H9 (cell line): ENCODE measurements at regions not wholly inside any gene's neighbourhood (a gene's known extent, or its start where the extent isn't known, plus 50 kb on each side); places are given as distances from the start of the nearest gene placed in this dataset.

Experiments
- DNase-seq: peaks from one replicate; pipeline ENCODE4 v3.0.0-alpha.2; 2017
- H2AFZ ChIP-seq: one replicate; pipeline ENCODE4 v1.6.1; 2013; ENCODE audit warnings: mild to moderate bottlenecking, low read length, control low read depth, moderate library complexity
- H2AK5ac ChIP-seq: 2 replicates; pipeline ENCODE4 v1.6.1; 2013; ENCODE audit warnings: low read length, control low read depth, mixed read lengths; ENCODE audit not compliant: insufficient read length
- H2BK120ac ChIP-seq: one replicate; pipeline ENCODE4 v1.6.1; 2013; ENCODE audit warnings: low read depth, mild to moderate bottlenecking, low read length, control low read depth, inconsistent platforms; ENCODE audit not compliant: poor library complexity, severe bottlenecking
- H2BK12ac ChIP-seq: 2 replicates; pipeline ENCODE4 v1.6.1; 2013; ENCODE audit warnings: low read length, control low read depth, mixed read lengths, low read depth; ENCODE audit not compliant: insufficient read length
- H2BK15ac ChIP-seq: 2 replicates; pipeline ENCODE4 v1.6.1; 2013; ENCODE audit warnings: low read depth, low read length, control low read depth
- H2BK20ac ChIP-seq: one replicate; pipeline ENCODE4 v1.6.1; 2013; ENCODE audit warnings: low read depth, mild to moderate bottlenecking, low read length, control low read depth, inconsistent platforms; ENCODE audit not compliant: poor library complexity, severe bottlenecking
- H2BK5ac ChIP-seq: 2 replicates; pipeline ENCODE4 v1.6.1; 2013; ENCODE audit warnings: low read length, control low read depth, mixed read lengths; ENCODE audit not compliant: insufficient read length
- H3K14ac ChIP-seq: 2 replicates; pipeline ENCODE4 v1.6.1; 2013; ENCODE audit warnings: low read length, control low read depth; ENCODE audit not compliant: insufficient read depth
- H3K18ac ChIP-seq: 2 replicates; pipeline ENCODE4 v1.6.1; 2013; ENCODE audit warnings: low read depth, mild to moderate bottlenecking, mixed read lengths, low read length, control low read depth; ENCODE audit not compliant: insufficient read length
- H3K23ac ChIP-seq: 2 replicates; pipeline ENCODE4 v1.6.1; 2013; ENCODE audit warnings: low read length, control low read depth, mixed read lengths, low read depth; ENCODE audit not compliant: insufficient read length
- H3K23me2 ChIP-seq: 2 replicates; pipeline ENCODE4 v1.6.1; 2013; ENCODE audit warnings: low read depth, mild to moderate bottlenecking, mixed read lengths, low read length, control low read depth; ENCODE audit not compliant: insufficient read length, poor library complexity, severe bottlenecking
- H3K27ac ChIP-seq: 2 replicates; pipeline ENCODE4 v1.5.1; 2013; ENCODE audit warnings: low read length, control low read depth, mixed read lengths, low read depth; ENCODE audit not compliant: insufficient read length
- H3K27me3 ChIP-seq: 2 replicates; pipeline ENCODE4 v1.6.1; 2013; ENCODE audit warnings: low read length, control low read depth, inconsistent platforms; ENCODE audit not compliant: insufficient read depth
- H3K4ac ChIP-seq: 2 replicates; pipeline ENCODE4 v1.6.1; 2013; ENCODE audit warnings: low read depth, mild to moderate bottlenecking, control low read depth, inconsistent platforms, low read length, moderate library complexity
- H3K4me1 ChIP-seq: 2 replicates; pipeline ENCODE4 v1.6.1; 2013; ENCODE audit warnings: low read length, control low read depth, inconsistent platforms; ENCODE audit not compliant: insufficient read depth
- H3K4me2 ChIP-seq: 2 replicates; pipeline ENCODE4 v1.6.1; 2013; ENCODE audit warnings: low read length, control low read depth, mixed read lengths; ENCODE audit not compliant: insufficient read length, insufficient read depth
- H3K56ac ChIP-seq: 2 replicates; pipeline ENCODE4 v1.6.1; 2013; ENCODE audit warnings: low read depth, mild to moderate bottlenecking, mixed read lengths, low read length, control low read depth; ENCODE audit not compliant: insufficient read length
- H3K79me1 ChIP-seq: 2 replicates; pipeline ENCODE4 v1.6.1; 2013; ENCODE audit warnings: low read depth, mild to moderate bottlenecking, moderate library complexity, low read length, control low read depth, inconsistent platforms; ENCODE audit not compliant: insufficient read depth, poor library complexity, severe bottlenecking
- H3K79me2 ChIP-seq: 2 replicates; pipeline ENCODE4 v1.6.1; 2013; ENCODE audit warnings: low read length, control low read depth, inconsistent platforms; ENCODE audit not compliant: insufficient read depth
- H3K9ac ChIP-seq: 2 replicates; pipeline ENCODE4 v1.6.1; 2013; ENCODE audit warnings: low read length, control low read depth, mixed read lengths; ENCODE audit not compliant: insufficient read length; ENCODE audit errors: extremely low read depth
- H3K9me3 ChIP-seq: one replicate; pipeline ENCODE4 v1.6.1; 2013; ENCODE audit warnings: low read depth, low read length, inconsistent platforms; ENCODE audit not compliant: control insufficient read depth
- H3T11ph ChIP-seq: one replicate; pipeline ENCODE4 v1.6.1; 2013; ENCODE audit warnings: mild to moderate bottlenecking, low read length, control low read depth, inconsistent platforms
- H4K20me1 ChIP-seq: one replicate; pipeline ENCODE4 v1.6.1; 2013; ENCODE audit not compliant: control insufficient read depth, insufficient read length, insufficient read depth
- H4K5ac ChIP-seq: 2 replicates; pipeline ENCODE4 v1.6.1; 2013; ENCODE audit warnings: low read depth, mild to moderate bottlenecking, mixed read lengths, low read length, control low read depth; ENCODE audit not compliant: insufficient read length
- H4K8ac ChIP-seq: replicated peaks from 2 replicates; pipeline ENCODE4 v1.6.1; 2013; ENCODE audit warnings: low read length, control low read depth, mixed read lengths, low read depth; ENCODE audit not compliant: insufficient read length
- H4K91ac ChIP-seq: 2 replicates; pipeline ENCODE4 v1.6.1; 2013; ENCODE audit warnings: low read depth, mild to moderate bottlenecking, moderate library complexity, mixed read lengths, low read length, control low read depth; ENCODE audit not compliant: insufficient read length
- H3K27ac Mint-ChIP-seq, 3 experiments: 2 replicates in 2 of 3; 3 replicates in 1 of 3; pipeline ENCODE4 v1.8.0; 2020 to 2021; ENCODE audit warnings: mixed read lengths in 3 of 3, mild to moderate bottlenecking in 1 of 3, moderate library complexity in 1 of 3
- H3K27me3 Mint-ChIP-seq: 2 replicates; pipeline ENCODE4 v1.8.0; 2021; ENCODE audit warnings: low read depth, mild to moderate bottlenecking, moderate library complexity, mixed read lengths
- H3K36me3 Mint-ChIP-seq, 3 experiments: 2 replicates in 2 of 3; 3 replicates in 1 of 3; pipeline ENCODE4 v1.8.0; 2020 to 2021; ENCODE audit warnings: low read depth in 3 of 3, mixed read lengths in 3 of 3; ENCODE audit not compliant: insufficient read depth in 1 of 3
- H3K4me1 Mint-ChIP-seq, 2 experiments: 2 replicates each; pipeline ENCODE4 v1.8.0; 2020; ENCODE audit warnings: mixed read lengths in 2 of 2
- H3K4me3 Mint-ChIP-seq, 2 experiments: 2 replicates in 1 of 2; 3 replicates in 1 of 2; pipeline ENCODE4 v1.8.0; 2020 to 2021; ENCODE audit warnings: mild to moderate bottlenecking in 2 of 2, mixed read lengths in 2 of 2, moderate library complexity in 1 of 2
- H3K9me3 Mint-ChIP-seq, 2 experiments: 2 replicates in 1 of 2; 3 replicates in 1 of 2; pipeline ENCODE4 v1.8.0; 2020; ENCODE audit warnings: mild to moderate bottlenecking in 2 of 2, mixed read lengths in 2 of 2, moderate library complexity in 1 of 2
- TF ChIP-seq, protein P1 (sequence below): fragments of 200-600 bp; sonication (generic); conservative IDR thresholded peaks from 3 replicates; pipeline ENCODE4 v1.8.0; 2021; ENCODE audit warnings: antibody characterized with exemption, mild to moderate bottlenecking

DNA sequence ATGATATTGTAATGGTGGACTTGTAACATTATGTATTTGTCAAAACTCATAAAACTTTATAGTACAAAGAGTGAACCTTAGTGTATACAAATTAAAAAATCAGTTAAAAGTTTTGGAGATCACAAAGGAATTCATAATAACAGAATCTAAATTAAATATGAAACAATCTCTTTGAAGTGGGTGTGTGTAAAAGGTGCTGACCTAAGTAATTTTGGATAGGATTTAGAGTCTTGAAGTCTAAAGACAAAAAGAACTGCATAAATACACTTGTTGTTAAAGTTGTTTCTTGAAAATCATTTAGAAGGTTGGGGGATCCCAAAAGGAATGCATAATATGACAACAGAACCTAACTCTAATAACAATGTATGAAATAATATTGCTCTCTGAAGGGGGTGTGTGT, 295.5 kb downstream of the PRR16 start:
- H3K4me2 ChIP-seq: no peak overlapping the region
- no peak overlapping the region for H3K4me3 Mint-ChIP-seq

More for the DNA sequence above, 295.5 kb downstream of the PRR16 start:
- Histone ChIP-seq H4K8ac (no peak overlapping the region), H2BK20ac (no peak overlapping the region), H2BK120ac (no peak overlapping the region), H3K23ac (no peak overlapping the region), H3K9ac (no peak overlapping the region), H3K18ac (no peak overlapping the region), H3K27me3 (no peaks in the 10 kb centered on the region), H3K79me2 (no peaks in the 10 kb centered on the region), H2AK5ac (no peak overlapping the region), H3T11ph (no peak overlapping the region), H4K91ac (no peak overlapping the region), H3K23me2 (no peaks in the 10 kb centered on the region), H2AFZ (no peak overlapping the region), H2BK12ac (no peak overlapping the region), H3K9me3 (no peaks in the 10 kb centered on the region), H4K5ac (no peak overlapping the region), H3K4ac (no peak overlapping the region), H4K20me1 (no peaks in the 10 kb centered on the region), H3K27ac (no peak overlapping the region), H3K4me1 (no peaks in the 10 kb centered on the region), H3K79me1 (no peaks in the 10 kb centered on the region), H3K56ac (no peak overlapping the region), H2BK5ac (no peak overlapping the region), H3K14ac (no peak overlapping the region), H2BK15ac (no peak overlapping the region)
- H3K27ac Mint-ChIP-seq: no peak overlapping the region
- H3K4me1 Mint-ChIP-seq: peaks cover 23 to 31% of the 10 kb centered on the region in 2 experiments
- H3K9me3 Mint-ChIP-seq: peaks cover 24 to 27% of the 10 kb centered on the region in 2 experiments
- TF ChIP-seq, protein P1, sequence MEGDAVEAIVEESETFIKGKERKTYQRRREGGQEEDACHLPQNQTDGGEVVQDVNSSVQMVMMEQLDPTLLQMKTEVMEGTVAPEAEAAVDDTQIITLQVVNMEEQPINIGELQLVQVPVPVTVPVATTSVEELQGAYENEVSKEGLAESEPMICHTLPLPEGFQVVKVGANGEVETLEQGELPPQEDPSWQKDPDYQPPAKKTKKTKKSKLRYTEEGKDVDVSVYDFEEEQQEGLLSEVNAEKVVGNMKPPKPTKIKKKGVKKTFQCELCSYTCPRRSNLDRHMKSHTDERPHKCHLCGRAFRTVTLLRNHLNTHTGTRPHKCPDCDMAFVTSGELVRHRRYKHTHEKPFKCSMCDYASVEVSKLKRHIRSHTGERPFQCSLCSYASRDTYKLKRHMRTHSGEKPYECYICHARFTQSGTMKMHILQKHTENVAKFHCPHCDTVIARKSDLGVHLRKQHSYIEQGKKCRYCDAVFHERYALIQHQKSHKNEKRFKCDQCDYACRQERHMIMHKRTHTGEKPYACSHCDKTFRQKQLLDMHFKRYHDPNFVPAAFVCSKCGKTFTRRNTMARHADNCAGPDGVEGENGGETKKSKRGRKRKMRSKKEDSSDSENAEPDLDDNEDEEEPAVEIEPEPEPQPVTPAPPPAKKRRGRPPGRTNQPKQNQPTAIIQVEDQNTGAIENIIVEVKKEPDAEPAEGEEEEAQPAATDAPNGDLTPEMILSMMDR: no peak
- DNase-seq: no peak
- no peaks in the 10 kb centered on the region for H3K27me3 Mint-ChIP-seq
- peaks cover 24 to 40% (median 26%) of the 10 kb centered on the region in 3 experiments for H3K36me3 Mint-ChIP-seq
